H9 (cell line): ENCODE measurements at regions not wholly inside any gene's neighbourhood (a gene's known extent, or its start where the extent isn't known, plus 50 kb on each side); places are given as distances from the start of the nearest gene placed in this dataset.

Source experiments
- DNase-seq: peaks from one replicate; pipeline ENCODE4 v3.0.0-alpha.2; 2017
- H2AFZ ChIP-seq: one replicate; pipeline ENCODE4 v1.6.1; 2013; ENCODE audit warnings: mild to moderate bottlenecking, low read length, control low read depth, moderate library complexity
- H2AK5ac ChIP-seq: 2 replicates; pipeline ENCODE4 v1.6.1; 2013; ENCODE audit warnings: low read length, control low read depth, mixed read lengths; ENCODE audit not compliant: insufficient read length
- H2BK120ac ChIP-seq: one replicate; pipeline ENCODE4 v1.6.1; 2013; ENCODE audit warnings: low read depth, mild to moderate bottlenecking, low read length, control low read depth, inconsistent platforms; ENCODE audit not compliant: poor library complexity, severe bottlenecking
- H2BK12ac ChIP-seq: 2 replicates; pipeline ENCODE4 v1.6.1; 2013; ENCODE audit warnings: low read length, control low read depth, mixed read lengths, low read depth; ENCODE audit not compliant: insufficient read length
- H2BK15ac ChIP-seq: 2 replicates; pipeline ENCODE4 v1.6.1; 2013; ENCODE audit warnings: low read depth, low read length, control low read depth
- H2BK20ac ChIP-seq: one replicate; pipeline ENCODE4 v1.6.1; 2013; ENCODE audit warnings: low read depth, mild to moderate bottlenecking, low read length, control low read depth, inconsistent platforms; ENCODE audit not compliant: poor library complexity, severe bottlenecking
- H2BK5ac ChIP-seq: 2 replicates; pipeline ENCODE4 v1.6.1; 2013; ENCODE audit warnings: low read length, control low read depth, mixed read lengths; ENCODE audit not compliant: insufficient read length
- H3K14ac ChIP-seq: 2 replicates; pipeline ENCODE4 v1.6.1; 2013; ENCODE audit warnings: low read length, control low read depth; ENCODE audit not compliant: insufficient read depth
- H3K18ac ChIP-seq: 2 replicates; pipeline ENCODE4 v1.6.1; 2013; ENCODE audit warnings: low read depth, mild to moderate bottlenecking, mixed read lengths, low read length, control low read depth; ENCODE audit not compliant: insufficient read length
- H3K23ac ChIP-seq: 2 replicates; pipeline ENCODE4 v1.6.1; 2013; ENCODE audit warnings: low read length, control low read depth, mixed read lengths, low read depth; ENCODE audit not compliant: insufficient read length
- H3K23me2 ChIP-seq: 2 replicates; pipeline ENCODE4 v1.6.1; 2013; ENCODE audit warnings: low read depth, mild to moderate bottlenecking, mixed read lengths, low read length, control low read depth; ENCODE audit not compliant: insufficient read length, poor library complexity, severe bottlenecking
- H3K27ac ChIP-seq: 2 replicates; pipeline ENCODE4 v1.5.1; 2013; ENCODE audit warnings: low read length, control low read depth, mixed read lengths, low read depth; ENCODE audit not compliant: insufficient read length
- H3K27me3 ChIP-seq: 2 replicates; pipeline ENCODE4 v1.6.1; 2013; ENCODE audit warnings: low read length, control low read depth, inconsistent platforms; ENCODE audit not compliant: insufficient read depth
- H3K4ac ChIP-seq: 2 replicates; pipeline ENCODE4 v1.6.1; 2013; ENCODE audit warnings: low read depth, mild to moderate bottlenecking, control low read depth, inconsistent platforms, low read length, moderate library complexity
- H3K4me1 ChIP-seq: 2 replicates; pipeline ENCODE4 v1.6.1; 2013; ENCODE audit warnings: low read length, control low read depth, inconsistent platforms; ENCODE audit not compliant: insufficient read depth
- H3K4me2 ChIP-seq: 2 replicates; pipeline ENCODE4 v1.6.1; 2013; ENCODE audit warnings: low read length, control low read depth, mixed read lengths; ENCODE audit not compliant: insufficient read length, insufficient read depth
- H3K56ac ChIP-seq: 2 replicates; pipeline ENCODE4 v1.6.1; 2013; ENCODE audit warnings: low read depth, mild to moderate bottlenecking, mixed read lengths, low read length, control low read depth; ENCODE audit not compliant: insufficient read length
- H3K79me1 ChIP-seq: 2 replicates; pipeline ENCODE4 v1.6.1; 2013; ENCODE audit warnings: low read depth, mild to moderate bottlenecking, moderate library complexity, low read length, control low read depth, inconsistent platforms; ENCODE audit not compliant: insufficient read depth, poor library complexity, severe bottlenecking
- H3K79me2 ChIP-seq: 2 replicates; pipeline ENCODE4 v1.6.1; 2013; ENCODE audit warnings: low read length, control low read depth, inconsistent platforms; ENCODE audit not compliant: insufficient read depth
- H3K9ac ChIP-seq: 2 replicates; pipeline ENCODE4 v1.6.1; 2013; ENCODE audit warnings: low read length, control low read depth, mixed read lengths; ENCODE audit not compliant: insufficient read length; ENCODE audit errors: extremely low read depth
- H3K9me3 ChIP-seq: one replicate; pipeline ENCODE4 v1.6.1; 2013; ENCODE audit warnings: low read depth, low read length, inconsistent platforms; ENCODE audit not compliant: control insufficient read depth
- H3T11ph ChIP-seq: one replicate; pipeline ENCODE4 v1.6.1; 2013; ENCODE audit warnings: mild to moderate bottlenecking, low read length, control low read depth, inconsistent platforms
- H4K20me1 ChIP-seq: one replicate; pipeline ENCODE4 v1.6.1; 2013; ENCODE audit not compliant: control insufficient read depth, insufficient read length, insufficient read depth
- H4K5ac ChIP-seq: 2 replicates; pipeline ENCODE4 v1.6.1; 2013; ENCODE audit warnings: low read depth, mild to moderate bottlenecking, mixed read lengths, low read length, control low read depth; ENCODE audit not compliant: insufficient read length
- H4K8ac ChIP-seq: replicated peaks from 2 replicates; pipeline ENCODE4 v1.6.1; 2013; ENCODE audit warnings: low read length, control low read depth, mixed read lengths, low read depth; ENCODE audit not compliant: insufficient read length
- H4K91ac ChIP-seq: 2 replicates; pipeline ENCODE4 v1.6.1; 2013; ENCODE audit warnings: low read depth, mild to moderate bottlenecking, moderate library complexity, mixed read lengths, low read length, control low read depth; ENCODE audit not compliant: insufficient read length
- H3K27ac Mint-ChIP-seq, 3 experiments: 2 replicates in 2 of 3; 3 replicates in 1 of 3; pipeline ENCODE4 v1.8.0; 2020 to 2021; ENCODE audit warnings: mixed read lengths in 3 of 3, mild to moderate bottlenecking in 1 of 3, moderate library complexity in 1 of 3
- H3K27me3 Mint-ChIP-seq: 2 replicates; pipeline ENCODE4 v1.8.0; 2021; ENCODE audit warnings: low read depth, mild to moderate bottlenecking, moderate library complexity, mixed read lengths
- H3K36me3 Mint-ChIP-seq, 3 experiments: 2 replicates in 2 of 3; 3 replicates in 1 of 3; pipeline ENCODE4 v1.8.0; 2020 to 2021; ENCODE audit warnings: low read depth in 3 of 3, mixed read lengths in 3 of 3; ENCODE audit not compliant: insufficient read depth in 1 of 3
- H3K4me1 Mint-ChIP-seq, 2 experiments: 2 replicates each; pipeline ENCODE4 v1.8.0; 2020; ENCODE audit warnings: mixed read lengths in 2 of 2
- H3K4me3 Mint-ChIP-seq, 2 experiments: 2 replicates in 1 of 2; 3 replicates in 1 of 2; pipeline ENCODE4 v1.8.0; 2020 to 2021; ENCODE audit warnings: mild to moderate bottlenecking in 2 of 2, mixed read lengths in 2 of 2, moderate library complexity in 1 of 2
- H3K9me3 Mint-ChIP-seq, 2 experiments: 2 replicates in 1 of 2; 3 replicates in 1 of 2; pipeline ENCODE4 v1.8.0; 2020; ENCODE audit warnings: mild to moderate bottlenecking in 2 of 2, mixed read lengths in 2 of 2, moderate library complexity in 1 of 2
- TF ChIP-seq, protein P1 (sequence below): fragments of 200-600 bp; sonication (generic); conservative IDR thresholded peaks from 3 replicates; pipeline ENCODE4 v1.8.0; 2021; ENCODE audit warnings: antibody characterized with exemption, mild to moderate bottlenecking

- no peak overlapping the region for H4K5ac ChIP-seq
Observed at GRCh38 chr21:22903851-22904250, 1905.6 kb downstream of the NCAM2 start.

More at GRCh38 chr21:22903851-22904250, 1905.6 kb downstream of the NCAM2 start:
- H3K14ac ChIP-seq = no peak overlapping the region
- no peak overlapping the region for H3T11ph ChIP-seq
- H2AFZ ChIP-seq = no peak overlapping the region
- H3K23me2 ChIP-seq = no peaks in the 10 kb centered on the region
- Mint-ChIP-seq H3K36me3 (no peaks in the 10 kb centered on the region), H3K27me3 (no peaks in the 10 kb centered on the region), H3K9me3 (no peaks in the 10 kb centered on the region; a peak in 2 of 5 replicates), H3K27ac (no peak overlapping the region), H3K4me3 (no peak overlapping the region), H3K4me1 (no peaks in the 10 kb centered on the region)
- TF ChIP-seq, protein P1, sequence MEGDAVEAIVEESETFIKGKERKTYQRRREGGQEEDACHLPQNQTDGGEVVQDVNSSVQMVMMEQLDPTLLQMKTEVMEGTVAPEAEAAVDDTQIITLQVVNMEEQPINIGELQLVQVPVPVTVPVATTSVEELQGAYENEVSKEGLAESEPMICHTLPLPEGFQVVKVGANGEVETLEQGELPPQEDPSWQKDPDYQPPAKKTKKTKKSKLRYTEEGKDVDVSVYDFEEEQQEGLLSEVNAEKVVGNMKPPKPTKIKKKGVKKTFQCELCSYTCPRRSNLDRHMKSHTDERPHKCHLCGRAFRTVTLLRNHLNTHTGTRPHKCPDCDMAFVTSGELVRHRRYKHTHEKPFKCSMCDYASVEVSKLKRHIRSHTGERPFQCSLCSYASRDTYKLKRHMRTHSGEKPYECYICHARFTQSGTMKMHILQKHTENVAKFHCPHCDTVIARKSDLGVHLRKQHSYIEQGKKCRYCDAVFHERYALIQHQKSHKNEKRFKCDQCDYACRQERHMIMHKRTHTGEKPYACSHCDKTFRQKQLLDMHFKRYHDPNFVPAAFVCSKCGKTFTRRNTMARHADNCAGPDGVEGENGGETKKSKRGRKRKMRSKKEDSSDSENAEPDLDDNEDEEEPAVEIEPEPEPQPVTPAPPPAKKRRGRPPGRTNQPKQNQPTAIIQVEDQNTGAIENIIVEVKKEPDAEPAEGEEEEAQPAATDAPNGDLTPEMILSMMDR = no peak
- H4K8ac ChIP-seq = no peak overlapping the region
- H3K56ac ChIP-seq = no peak overlapping the region
- H3K4me2 ChIP-seq = no peak overlapping the region
- no peaks in the 10 kb centered on the region for H3K79me1 ChIP-seq
- H2BK120ac ChIP-seq = no peak overlapping the region
- no peak overlapping the region for H3K4ac ChIP-seq
- no peak overlapping the region for H2BK12ac ChIP-seq
- no peaks in the 10 kb centered on the region for H3K27me3 ChIP-seq
- no peak overlapping the region for H3K9ac ChIP-seq
- no peaks in the 10 kb centered on the region for H3K79me2 ChIP-seq
- H4K20me1 ChIP-seq = no peaks in the 10 kb centered on the region
- no peak overlapping the region for H3K27ac ChIP-seq
- no peaks in the 10 kb centered on the region for H3K9me3 ChIP-seq
- no peaks in the 10 kb centered on the region for H3K4me1 ChIP-seq
- H2BK5ac ChIP-seq = no peak overlapping the region
- H2BK20ac ChIP-seq = no peak overlapping the region
- no peak overlapping the region for H2BK15ac ChIP-seq
- H4K91ac ChIP-seq = no peak overlapping the region
- no peak overlapping the region for H2AK5ac ChIP-seq
- no peak overlapping the region for H3K18ac ChIP-seq
- H3K23ac ChIP-seq = no peak overlapping the region
- DNase-seq = no peak
